Activated naive CD4-positive, alpha-beta T cell treated with Interleukin-2 at 50 U/mL for 16 hours (primary cell): ENCODE measurements at regions not wholly inside any gene's neighbourhood (a gene's known extent, or its start where the extent isn't known, plus 50 kb on each side); places are given as distances from the start of the nearest gene placed in this dataset.

Source experiments
- DNase-seq: peaks from one replicate; pipeline ENCODE4 v3.0.0-alpha.2; 2020

DNA sequence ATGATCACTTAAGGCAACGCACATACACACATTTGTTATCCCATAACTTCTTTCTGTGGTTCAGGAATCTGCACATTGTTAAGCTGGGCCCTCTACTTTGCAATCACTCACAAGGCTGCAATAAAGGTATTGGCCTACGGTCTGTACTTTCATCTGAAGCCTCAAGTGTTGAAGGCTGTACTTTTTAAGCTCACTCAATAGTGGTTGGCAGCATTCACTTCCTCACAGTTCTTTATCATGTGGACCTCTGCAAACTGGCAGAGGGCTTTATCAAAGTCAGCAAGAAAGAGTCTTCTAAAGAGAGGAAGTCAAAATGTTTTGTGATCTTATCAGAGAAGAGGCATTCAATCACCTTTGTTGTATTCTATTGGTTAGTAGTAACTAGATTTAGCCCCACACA, 301.4 kb upstream of the EPHA5 start:
- no peak for DNase-seq

DNA sequence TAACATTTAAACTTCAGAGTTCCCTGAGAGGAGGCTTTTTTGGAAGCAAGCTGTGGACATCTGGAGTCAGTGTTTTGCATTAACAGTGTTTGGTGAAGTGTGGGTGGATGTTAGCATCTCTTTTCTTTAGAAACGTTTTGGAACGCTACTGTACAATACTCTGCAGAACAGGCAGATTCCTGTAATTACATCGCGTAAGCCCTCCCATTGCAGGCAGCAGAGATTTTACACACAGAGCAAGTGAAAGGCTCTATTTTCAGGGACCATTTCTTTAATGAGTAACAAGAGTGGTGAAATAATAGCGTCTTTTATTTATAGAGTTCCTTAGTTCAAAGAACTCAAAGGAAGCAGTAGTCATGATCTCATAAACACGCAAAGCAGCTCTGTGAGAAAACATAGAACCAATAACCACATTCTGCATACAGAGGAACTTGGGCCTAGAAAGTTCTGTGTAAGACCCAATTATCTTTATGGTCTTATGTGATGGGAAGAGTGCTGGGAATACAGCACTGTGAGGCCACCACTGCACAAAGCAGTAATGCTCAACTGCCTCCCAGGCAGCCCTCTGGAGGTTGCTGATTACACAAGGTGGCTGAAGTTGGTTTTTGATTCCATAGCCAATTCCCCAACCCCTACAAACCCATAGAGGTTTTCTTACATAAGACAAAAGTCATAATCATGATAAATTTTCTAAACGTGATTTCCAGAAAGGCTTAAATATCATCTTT, 298.7 kb upstream of the EPHA5 start:
- DNase-seq: no peak

DNA sequence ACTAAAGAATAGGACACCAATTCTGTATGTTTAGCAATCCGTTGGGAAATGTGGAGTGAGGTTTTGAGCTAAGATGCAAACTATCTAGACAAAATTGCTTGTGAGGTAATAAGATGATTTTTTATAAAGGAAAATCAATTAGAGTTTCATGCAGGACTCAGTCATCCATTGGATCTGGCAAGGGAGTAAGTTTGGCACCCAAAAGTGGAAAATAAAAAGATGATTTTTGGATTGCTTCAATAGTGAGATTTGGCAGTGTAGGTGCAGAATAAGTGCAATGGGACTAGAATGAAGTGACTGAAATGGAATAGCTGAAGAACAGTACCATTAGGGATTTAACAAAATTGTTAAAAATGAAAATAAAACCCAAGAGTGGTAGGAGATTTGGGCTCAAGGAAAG, 290.5 kb upstream of the EPHA5 start:
- DNase-seq: no peak

DNA sequence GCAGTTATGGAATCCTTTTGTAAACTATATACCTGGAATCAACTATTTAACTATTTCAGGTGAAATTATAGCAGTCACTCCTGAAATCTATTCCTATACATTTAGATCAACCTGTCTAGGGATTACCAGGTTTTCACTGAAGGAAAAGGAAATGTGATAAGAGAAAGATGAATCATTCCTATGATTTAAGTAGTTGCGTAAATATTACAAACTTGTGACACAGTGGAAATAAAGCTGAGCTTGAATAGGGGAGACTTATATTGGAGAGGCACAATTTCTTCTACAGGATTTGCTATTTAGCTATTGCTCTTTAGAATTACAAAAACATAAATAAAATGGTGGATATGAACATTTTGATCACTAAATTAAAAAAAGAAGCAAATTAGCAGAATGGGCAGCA, 284.1 kb upstream of the EPHA5 start:
- DNase-seq: no peak

DNA sequence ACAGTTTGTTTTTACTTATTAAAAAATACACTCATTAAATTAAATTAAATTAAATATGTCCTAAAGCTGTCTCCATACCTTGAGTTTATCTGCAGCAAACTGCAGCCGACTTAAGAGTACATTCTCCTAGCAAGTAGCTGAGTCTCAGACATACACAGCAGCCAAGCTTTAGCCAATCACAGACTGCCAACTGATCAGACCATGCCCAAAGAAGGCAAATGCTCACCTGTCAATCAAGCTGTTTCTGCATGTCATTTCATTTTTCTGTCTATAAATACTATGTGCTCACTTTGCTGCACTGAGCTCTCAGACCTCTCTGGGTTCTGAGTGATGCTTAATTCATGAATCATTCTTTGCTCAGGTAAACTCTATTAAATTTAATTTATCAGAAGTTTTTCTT, 280.9 kb upstream of the EPHA5 start:
- no peak for DNase-seq

DNA sequence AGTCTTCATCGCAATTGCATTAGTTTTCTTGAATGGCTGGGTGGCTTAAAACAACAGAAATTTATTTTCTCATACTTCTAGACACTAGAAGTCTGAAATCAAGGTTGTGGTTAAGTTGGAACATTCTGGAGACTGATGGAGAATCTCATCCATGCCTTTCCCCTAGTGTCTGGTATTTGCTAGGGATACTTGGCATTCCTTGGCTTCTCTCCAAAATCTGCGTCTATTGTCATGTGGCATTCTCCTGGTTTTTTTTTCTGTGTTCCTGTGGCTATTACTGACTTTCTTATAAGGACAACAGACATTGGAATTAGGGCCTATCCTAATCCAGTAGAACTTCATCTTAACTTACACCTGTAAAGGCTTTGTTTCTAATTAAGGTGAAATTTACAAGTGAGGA, 272.8 kb upstream of the EPHA5 start:
- no peak for DNase-seq

DNA sequence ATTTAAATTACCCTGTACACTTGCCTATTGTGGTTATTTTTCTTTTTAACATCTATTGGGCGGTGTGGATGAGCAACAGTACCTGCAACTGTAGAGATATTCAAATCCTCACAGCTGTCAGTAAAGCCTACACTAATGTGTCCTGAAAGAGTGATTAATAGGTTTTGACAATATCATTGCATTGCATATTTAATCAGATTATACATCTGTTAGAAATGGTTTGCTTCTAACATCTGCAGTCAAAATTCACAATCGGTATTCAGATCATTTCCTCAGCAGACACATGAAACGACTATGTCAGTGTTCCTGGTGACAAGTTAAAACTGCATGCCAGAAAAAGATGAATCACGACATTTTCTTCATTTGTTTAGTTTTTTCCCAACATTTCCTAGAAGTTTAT, 254.6 kb upstream of the EPHA5 start:
- DNase-seq: no peak

DNA sequence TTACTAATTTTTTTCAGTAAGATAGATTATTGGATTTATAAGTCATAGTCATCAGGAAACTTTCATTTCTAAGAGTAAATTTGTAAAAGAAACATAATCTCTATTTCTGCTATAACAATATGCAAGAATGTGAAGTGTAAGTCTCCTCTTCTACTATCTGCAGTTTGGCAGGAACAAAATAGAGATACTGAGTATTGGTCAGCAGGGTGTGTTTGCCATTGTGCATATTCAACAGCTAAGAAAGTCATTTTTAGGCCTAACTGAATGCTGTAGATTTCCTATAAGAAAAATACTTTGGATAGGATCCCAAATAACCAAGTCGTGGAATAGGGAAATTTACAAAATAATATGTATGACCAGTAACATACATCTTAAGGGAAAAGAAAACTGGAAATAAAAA, 253.3 kb upstream of the EPHA5 start:
- no peak for DNase-seq

DNA sequence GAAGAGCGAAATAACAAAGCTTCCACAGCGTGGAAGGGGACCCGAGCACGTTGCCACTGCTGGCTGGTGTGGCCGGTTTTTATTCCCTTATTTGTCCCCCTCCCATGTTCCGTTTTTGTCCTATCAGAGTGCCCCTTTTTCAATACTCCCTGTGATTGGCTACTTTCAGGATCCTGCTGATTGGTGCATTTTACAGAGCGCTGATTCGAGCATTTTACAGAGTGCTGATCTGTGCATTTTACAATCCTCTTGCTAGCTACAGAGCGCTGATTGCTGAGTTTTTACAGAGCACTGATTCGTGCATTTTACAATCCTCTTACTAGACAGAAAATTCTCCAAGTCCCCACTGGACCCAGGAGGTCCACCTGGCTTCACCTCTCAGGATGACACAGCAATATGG, 250.9 kb upstream of the EPHA5 start:
- no peak for DNase-seq

DNA sequence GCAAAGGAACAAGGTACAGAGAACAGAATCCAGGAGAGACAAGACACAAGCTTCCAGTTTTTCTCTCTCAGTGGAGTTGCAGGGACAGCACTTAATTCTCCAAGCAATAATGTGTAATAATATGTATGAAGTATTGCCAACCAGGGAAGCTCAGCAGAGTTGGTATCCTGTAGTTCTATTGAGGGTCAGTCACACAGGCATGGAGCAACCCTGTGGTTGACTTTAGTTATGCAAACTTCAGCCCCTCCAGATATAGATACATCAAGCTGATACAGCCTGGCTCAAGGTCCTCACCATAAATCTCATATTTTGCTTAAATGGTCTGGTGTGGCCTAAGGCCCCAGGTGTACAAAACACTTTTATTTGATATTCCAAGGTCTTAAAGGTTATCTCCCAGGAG, 248.6 kb upstream of the EPHA5 start:
- DNase-seq: no peak

DNA sequence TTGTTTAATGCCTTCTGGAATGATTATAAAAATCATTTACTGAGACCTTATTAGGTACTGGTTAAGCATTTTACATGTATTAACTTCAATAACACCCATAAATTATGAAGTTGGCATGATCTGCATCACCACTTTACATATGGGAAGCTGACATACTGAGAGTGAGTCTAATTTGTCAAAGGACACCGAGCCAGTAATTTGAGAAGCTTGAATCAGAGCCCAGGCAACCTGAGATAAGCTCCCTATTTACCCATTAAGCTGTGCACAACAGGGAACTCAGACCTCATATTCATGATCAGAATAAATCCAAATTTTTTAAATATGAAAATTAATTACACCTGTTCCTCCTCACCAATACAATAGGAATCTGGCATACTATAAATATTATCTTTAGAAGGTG, 247.9 kb upstream of the EPHA5 start:
- DNase-seq: no peak

DNA sequence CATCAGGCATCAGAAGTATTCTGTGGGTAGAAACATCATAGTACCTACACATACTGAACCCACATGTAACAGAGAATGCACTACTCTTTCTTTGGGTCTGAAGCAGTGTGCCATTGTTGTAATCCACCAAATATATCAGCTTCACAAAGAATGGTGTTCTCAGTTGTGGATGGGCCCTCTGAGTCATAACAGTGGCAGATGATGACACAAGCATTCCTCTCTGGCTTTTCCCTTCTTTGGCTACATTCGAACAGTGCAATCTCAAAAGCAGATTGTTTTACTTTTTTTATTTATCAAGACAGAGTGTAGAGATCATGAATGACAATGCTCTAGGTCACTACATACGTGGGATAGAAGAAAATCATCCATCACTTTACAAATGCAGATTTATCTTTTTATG, 247.2 kb upstream of the EPHA5 start:
- DNase-seq: no peak

DNA sequence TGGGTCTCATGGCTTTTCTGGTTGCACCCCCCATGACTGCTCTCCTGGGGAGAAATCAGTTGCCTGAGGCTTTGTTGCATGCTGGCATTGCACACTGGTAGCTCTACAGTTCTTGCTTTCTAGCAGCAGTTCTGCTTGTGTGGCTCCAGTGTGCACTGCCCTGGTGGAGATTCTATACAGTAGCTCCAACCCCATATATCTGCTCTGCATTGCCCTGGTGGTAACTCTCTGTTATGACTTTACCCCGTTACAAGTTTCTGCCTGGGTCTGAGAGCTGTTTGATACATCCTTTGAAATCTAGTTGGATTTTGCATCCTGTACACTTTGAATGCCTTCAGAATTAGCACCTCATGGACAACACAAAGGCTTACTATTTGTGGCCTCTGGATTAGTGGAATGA, 241.4 kb upstream of the EPHA5 start:
- no peak for DNase-seq

DNA sequence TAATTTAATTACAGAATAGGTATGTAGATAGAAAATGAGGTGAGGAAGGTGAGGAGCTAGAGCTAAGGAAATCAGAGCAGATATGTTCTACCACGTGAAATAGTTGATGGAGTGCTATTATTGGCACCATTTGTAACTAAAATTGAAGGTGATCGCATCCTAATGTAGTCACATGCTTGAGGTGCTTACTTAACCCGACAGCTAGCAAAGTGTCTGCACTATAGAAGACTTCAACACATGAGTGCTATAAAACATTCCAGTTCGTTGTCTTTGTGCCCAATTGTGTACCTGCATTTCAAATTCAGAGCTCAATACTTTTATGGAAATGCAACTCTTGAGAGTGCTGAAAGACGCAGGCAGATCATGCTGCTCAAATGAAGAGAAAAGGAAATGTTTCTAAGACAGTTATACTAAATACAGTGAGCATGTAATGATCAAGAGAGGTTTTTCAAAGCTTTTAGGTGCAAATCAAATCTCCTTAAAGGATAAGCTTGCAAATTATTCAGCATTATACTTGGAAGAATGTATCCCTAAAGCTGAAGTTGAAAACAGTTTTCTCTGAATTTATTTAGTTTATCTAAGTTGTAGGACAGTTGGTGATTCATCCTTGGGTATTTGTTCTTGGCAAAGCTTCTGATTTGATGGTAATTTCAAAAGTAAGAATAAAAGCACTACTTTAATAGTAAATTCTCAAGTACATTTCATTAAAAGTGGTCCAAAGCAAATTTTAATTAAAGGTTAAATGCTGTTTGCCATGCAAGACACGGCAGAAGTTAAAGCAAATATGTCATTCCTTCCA, 223.9 kb upstream of the EPHA5 start:
- DNase-seq: no peak

DNA sequence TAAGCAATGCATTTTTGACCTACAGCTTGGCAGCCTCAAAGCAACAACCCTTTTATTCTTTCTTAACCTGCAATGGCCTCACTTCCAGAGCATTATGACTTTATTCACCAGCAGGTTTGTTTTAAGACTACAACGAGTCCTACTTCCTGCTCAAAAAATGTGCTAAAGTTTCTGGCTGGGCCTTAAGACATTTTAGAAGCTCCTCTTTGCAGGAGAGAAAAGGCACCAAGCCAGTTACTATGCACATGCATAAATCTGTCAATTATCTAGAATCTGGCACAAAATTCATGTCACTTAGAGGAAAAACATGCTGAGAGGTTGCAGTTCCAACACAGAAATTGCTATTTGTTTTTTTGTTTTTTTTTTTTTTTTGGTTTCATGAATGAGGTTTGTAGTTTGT, 223.0 kb upstream of the EPHA5 start:
- no peak for DNase-seq

DNA sequence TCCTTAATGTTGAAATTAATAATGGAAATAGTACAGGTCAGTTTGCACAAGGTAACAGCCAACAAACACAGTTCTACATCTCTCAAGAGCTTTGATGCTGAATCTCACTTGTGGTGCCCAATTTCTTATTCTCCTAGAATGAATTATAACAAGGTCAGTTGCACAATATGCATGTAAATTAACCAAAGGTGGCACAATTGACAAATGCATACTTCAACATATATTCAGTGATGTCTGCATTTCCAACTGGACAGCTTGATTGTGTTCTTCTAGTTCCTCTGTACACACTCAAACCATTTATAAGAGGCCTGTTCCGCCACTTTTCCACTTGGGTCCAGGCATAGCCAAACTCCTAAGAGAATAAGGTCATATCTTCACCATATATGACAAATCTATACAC, 210.3 kb upstream of the EPHA5 start:
- no peak for DNase-seq

DNA sequence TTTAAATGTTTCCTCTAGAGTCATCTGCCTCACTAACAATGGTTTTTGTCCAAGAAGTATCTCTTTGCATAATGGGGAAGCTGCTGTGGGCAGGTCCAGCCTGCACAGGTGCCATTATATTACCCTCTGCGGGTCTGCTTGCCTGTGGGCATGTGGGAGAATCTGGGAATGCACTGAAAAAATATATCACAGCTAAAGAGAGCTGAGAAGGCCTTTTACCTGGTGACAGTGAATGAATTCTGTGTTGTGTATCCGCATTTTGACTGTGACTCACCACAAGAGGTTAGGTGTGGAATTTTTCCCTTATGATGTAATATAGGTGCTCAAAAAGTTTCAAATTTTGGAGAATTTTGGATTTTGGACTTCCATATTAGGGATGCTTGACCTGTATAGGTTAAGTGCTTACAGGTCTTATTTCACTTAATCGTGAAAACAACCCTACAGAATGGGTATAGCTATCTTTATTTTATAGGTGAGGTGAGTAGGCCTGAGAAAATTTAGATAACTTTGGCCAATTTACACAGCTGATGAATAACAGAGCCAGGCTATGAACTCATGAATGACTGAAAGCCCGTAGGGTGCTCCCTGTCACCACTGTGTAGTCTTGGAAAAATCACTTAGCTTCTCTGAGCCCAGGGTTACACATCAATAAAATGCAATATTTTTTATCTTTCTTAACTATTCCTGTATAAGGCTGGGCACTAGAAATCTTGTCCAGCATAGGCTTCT, 198.0 kb upstream of the EPHA5 start:
- DNase-seq: no peak

DNA sequence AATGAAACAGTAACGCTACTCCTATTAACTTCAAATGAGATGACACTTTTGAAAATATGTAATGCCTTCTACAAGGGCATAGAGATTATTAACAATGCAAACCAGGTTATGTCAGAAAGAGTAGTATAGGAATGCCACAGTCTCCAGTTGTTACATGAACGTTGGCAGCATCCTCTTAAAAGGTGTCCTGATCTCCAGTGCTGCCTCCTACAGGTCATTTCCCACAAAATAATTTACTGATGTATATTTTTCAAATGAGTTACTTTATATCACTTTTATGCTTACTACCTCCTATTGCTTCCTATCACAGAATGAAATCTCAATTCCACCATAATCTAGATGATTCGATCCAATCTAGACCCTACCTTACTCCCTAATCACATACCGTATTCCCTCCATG, 195.2 kb upstream of the EPHA5 start:
- DNase-seq: no peak

DNA sequence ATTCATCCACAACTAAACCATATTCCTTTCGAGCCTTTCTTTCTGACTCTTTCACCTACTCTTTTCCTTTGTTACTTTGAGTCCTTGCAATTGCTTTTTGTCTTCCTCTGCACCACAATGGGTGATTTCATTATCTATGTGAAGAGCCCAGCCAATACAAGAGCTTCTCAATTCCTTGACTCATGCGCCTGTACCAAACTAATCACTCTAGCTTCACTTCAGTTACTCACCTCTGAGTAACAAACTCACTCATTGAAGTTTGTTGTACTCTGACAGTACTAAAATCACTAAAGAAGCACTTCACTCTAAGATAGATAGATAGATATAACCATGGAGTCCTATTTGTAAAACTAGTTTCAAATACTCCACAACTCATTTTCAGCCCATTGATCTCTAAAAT, 191.7 kb upstream of the EPHA5 start:
- no peak for DNase-seq

DNA sequence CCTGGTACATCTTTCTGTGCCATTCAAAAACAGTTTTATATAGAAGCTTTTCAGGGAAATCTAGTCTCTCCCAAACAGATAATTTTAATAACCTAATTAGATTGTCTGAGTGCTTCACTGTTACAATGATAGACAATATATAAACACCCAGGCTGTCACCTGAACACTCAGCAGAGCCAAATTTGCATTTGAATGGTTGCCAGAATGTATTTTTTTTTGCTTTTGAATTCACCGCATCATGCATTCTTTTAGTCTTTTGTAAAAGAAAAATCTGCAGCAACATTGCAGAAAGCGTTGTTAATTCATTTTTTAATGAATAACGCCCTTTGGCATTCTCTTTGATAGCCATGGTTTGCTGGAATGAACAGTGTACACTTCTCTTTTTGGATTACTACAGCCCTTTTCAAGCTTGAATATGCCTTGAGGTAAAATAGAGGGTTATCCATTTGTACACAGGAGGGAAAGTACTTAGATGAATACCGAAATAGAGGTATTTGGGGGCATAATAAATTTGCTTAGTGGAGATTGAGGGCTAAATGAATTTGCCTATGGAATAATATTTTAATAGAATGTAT, 175.0 kb upstream of the EPHA5 start:
- no peak for DNase-seq

DNA sequence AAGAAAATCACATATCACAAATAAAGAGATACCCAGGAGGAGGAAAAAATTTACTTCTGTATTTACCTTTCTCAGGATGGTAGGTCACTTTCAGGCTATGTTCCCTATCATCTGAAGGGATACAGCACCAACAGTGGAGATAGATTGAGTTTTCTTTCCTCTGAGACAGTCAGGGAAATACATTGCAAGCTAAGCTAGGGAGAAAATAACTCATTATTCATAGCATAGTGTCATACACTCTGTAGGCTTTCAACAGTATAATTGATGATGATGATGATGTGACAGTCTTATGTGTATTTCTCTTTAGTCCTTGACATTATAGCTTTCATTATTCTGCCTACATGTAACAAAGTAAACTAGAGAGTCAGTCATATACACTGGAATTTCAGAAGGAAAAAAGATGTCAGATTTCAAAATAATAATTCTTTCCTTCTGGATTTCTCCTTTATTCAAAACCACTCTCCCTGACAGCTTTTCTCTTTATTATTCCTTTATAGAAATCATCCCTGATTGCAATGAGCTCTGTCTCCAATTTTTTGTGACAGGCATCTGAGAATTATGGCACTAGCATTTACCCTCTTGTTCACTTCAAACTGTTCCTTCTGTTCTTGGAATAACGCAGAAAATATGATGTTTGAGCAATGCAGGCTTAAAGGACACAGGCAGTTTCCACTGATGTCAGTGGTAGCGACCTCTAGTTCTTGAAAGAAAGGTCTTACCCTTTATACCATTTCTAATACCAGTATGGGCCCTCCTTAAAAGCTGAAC, 169.1 kb upstream of the EPHA5 start:
- DNase-seq: no peak

DNA sequence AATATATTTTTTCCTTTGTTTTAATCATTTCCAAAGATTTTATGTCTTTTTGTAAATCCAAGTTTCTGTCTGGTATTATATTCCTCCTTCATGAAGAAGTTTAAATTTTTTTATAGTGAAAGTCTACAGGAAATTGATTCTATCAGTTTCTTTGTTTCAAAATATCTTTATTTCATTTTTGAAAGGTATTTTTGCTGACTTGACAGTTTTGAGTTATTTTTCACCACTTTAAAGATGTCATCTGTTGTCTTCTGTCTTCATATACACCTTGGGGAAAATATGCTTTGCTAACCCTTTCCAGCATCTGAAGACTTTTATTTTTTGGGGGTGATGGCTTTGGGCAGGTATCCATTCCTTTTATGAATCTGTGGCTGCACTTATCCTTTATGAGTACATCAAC, 164.4 kb upstream of the EPHA5 start:
- no peak for DNase-seq

DNA sequence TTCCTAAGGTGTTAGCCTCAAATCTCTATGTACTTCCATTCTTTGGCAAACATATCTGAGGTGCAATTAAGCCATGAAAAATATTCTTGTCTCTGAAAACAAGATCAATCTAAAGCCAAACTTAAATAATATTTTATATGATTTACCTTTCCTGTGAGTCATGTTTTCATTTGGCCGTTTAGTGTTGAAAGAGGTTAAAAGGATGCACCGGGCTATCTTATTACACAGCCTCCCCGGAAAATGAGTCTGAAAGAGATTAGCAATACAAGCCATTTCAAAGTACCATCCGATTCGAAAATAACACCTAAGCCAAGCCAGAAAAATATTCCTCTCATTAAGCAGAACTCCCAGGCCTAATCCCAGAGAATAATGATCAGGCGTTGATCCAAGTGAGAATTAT, 161.5 kb upstream of the EPHA5 start:
- DNase-seq: no peak
